ENCODE measurements at regions not wholly inside any gene's neighbourhood (a gene's known extent, or its start where the extent isn't known, plus 50 kb on each side); places are given as distances from the start of the nearest gene placed in this dataset.
A peak's percentile ranks its signal among the peaks of the same experiment; 100 is the strongest.

DNA sequence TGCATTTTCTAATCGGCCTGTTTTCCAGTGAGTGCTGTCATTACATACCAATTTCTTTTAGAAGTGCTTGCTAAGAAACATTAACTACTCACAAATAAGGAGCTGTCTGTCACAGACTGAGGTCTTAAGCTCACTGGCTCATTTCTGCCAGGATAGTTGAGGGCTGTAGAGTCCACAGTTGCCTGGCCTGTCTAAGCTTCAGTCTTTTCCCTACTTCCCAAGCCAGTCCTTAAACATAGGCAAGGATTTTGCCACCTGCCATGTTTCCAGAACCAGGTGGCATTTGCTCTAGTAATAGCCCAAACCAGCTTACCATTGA is 84.7 kb downstream of the LINC00237 start:
- no peak overlapping the region for H3K27ac Mint-ChIP-seq (ENCODE audit: unreplicated experiment)
- peaks cover 32% of the 10 kb centered on the region for H3K4me1 Mint-ChIP-seq (ENCODE audit: low read depth, unreplicated experiment)
- POLR2A ChIA-PET = no interaction called here
- no peak overlapping the region for H3K4me3 Mint-ChIP-seq (ENCODE audit: unreplicated experiment)
- CTCF ChIA-PET = no interaction called here
- BruUV-seq (replicated peaks) = no TSS peak
- H3K9me3 Mint-ChIP-seq (ENCODE audit: unreplicated experiment) = peaks cover 9% of the 10 kb centered on the region
- no peaks in the 10 kb centered on the region for H3K27me3 Mint-ChIP-seq (ENCODE audit: insufficient read depth, unreplicated experiment)
- H3K4me1 ChIP-seq = peaks cover 23% of the 10 kb centered on the region
- no peaks in the 10 kb centered on the region for H3K27me3 ChIP-seq (replicated peaks; ENCODE audit: control insufficient read depth, insufficient read depth, low read length)
- intact Hi-C loops (cut with micrococcal nuclease; ENCODE audit: unreplicated experiment) = no loop called here
- H3K9me3 ChIP-seq = 0 out of 2 replicates have a peak, but pooled peaks cover 2% of the 10 kb centered on the region
- TF ChIP-seq, protein P1, sequence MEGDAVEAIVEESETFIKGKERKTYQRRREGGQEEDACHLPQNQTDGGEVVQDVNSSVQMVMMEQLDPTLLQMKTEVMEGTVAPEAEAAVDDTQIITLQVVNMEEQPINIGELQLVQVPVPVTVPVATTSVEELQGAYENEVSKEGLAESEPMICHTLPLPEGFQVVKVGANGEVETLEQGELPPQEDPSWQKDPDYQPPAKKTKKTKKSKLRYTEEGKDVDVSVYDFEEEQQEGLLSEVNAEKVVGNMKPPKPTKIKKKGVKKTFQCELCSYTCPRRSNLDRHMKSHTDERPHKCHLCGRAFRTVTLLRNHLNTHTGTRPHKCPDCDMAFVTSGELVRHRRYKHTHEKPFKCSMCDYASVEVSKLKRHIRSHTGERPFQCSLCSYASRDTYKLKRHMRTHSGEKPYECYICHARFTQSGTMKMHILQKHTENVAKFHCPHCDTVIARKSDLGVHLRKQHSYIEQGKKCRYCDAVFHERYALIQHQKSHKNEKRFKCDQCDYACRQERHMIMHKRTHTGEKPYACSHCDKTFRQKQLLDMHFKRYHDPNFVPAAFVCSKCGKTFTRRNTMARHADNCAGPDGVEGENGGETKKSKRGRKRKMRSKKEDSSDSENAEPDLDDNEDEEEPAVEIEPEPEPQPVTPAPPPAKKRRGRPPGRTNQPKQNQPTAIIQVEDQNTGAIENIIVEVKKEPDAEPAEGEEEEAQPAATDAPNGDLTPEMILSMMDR (IDR thresholded peaks at IDR 0.05; ENCODE audit: insufficient read depth in 1 of 2, low read depth in 1 of 2, low read length in 1 of 2, severe bottlenecking in 1 of 2, unreplicated experiment in 1 of 2) = no peak
- no peak overlapping the region for H3K4me3 ChIP-seq (ENCODE audit: low read depth, low read length)
- peaks cover 6% of the 10 kb centered on the region for H3K36me3 Mint-ChIP-seq (ENCODE audit: insufficient read depth, unreplicated experiment)
- no peaks in the 10 kb centered on the region for H3K36me3 ChIP-seq (ENCODE audit: control insufficient read depth, insufficient read depth, low read length)
- DNase-seq = no peak

DNA sequence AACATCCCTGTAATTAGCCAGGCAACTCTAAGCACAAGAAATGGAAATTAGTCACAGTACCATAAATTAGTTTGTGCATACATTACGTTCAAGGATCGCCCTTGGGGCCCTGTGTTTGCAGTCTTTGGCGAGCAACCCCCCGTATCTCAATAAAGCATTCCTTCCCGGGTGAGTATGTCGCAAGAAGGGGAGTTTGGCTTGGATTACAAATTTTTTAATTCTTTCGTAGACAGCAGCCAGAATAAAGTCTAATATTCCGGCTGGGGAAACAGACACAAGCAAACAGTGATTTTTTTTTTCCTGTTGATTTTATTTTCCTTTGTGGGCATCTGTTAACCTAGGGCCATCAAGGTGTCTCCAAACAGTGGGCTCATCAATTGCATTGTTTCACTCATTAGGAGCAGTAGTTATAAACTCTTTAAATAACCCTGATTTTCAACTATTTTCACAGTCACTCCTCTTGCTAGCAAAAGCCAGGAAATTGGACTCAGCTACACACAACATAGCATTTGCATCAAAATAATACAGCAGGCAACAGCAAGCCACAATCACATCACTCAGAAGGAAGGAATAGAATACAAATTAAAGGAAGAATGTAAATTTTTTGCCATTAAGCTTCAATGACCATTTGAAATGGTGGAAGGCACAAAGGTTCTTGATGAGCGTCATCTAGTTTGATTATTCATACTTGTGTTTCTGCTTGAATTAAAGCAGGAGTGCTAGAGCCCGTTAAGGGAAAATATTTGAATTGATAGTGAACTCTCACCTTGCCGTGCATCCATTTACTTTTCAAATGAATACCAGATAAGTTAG is 85.3 kb downstream of the LINC00237 start:
- H3K4me3 Mint-ChIP-seq (ENCODE audit: unreplicated experiment) = no peak overlapping the region

DNA sequence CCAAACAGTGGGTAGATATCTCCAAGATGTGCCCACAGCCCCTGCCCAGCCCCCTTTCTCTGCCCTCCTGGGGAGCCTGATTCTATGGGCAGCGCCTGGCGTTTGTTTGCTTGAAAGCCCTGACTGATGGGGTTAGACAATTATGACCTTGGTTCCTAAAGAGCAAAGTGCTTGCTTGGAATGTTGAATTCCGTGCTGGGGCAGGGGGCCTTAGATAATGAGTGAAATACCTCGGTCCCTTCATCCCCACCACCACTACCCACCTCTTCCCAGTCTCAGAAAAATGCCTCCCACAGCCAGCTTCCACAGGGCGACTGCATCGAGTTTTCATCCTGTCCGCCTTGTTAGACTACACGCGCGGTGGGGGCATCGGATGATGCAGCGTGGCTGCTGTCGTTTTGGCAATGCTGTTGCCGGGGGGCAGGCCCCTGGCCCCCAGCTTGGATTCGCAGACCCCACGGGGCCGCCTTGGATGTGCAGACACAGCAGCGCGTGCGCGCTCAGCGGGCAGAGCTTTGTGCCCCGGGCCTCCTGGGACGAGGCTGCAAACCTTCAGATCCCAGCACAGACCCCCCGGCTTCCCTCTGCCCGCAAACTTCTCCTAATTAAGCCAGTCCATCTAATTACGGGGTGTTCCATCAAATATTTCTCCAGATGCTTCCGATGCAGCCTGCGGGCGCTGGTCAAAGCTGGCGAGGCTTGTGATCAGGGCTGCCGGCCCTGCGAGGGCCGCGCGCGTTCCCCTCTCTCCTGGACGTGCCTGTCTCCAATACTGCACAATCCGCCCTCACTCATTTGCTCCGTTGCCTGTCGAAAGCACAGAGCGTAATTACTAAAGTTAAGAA is 86.1 kb downstream of the LINC00237 start:
- H3K4me1 Mint-ChIP-seq (ENCODE audit: low read depth, unreplicated experiment) = peaks cover 32% of the 10 kb centered on the region
- POLR2A ChIA-PET = no interaction called here
- H3K27me3 Mint-ChIP-seq (ENCODE audit: insufficient read depth, unreplicated experiment) = no peaks in the 10 kb centered on the region
- CTCF ChIA-PET = no interaction called here
- H3K4me3 Mint-ChIP-seq (ENCODE audit: unreplicated experiment) = no peak overlapping the region
- DNase-seq = peak in 1 of 2 experiments; percentile 5
- no peaks in the 10 kb centered on the region for H3K36me3 ChIP-seq (ENCODE audit: control insufficient read depth, insufficient read depth, low read length)
- intact Hi-C loops (cut with micrococcal nuclease; ENCODE audit: unreplicated experiment) = no loop called here
- H3K4me3 ChIP-seq (ENCODE audit: low read depth, low read length) = no peak overlapping the region
- H3K36me3 Mint-ChIP-seq (ENCODE audit: insufficient read depth, unreplicated experiment) = peaks cover 6% of the 10 kb centered on the region
- peaks cover 23% of the 10 kb centered on the region for H3K4me1 ChIP-seq
- peaks cover 9% of the 10 kb centered on the region for H3K9me3 Mint-ChIP-seq (ENCODE audit: unreplicated experiment)
- H3K27ac Mint-ChIP-seq (ENCODE audit: unreplicated experiment) = no peak overlapping the region
- 0 out of 2 replicates have a peak, but pooled peaks cover 2% of the 10 kb centered on the region for H3K9me3 ChIP-seq
- H3K27me3 ChIP-seq (replicated peaks; ENCODE audit: control insufficient read depth, insufficient read depth, low read length) = no peaks in the 10 kb centered on the region
- BruUV-seq (replicated peaks) = no TSS peak
- TF ChIP-seq, protein P1 (IDR thresholded peaks at IDR 0.05; ENCODE audit: insufficient read depth in 1 of 2, low read depth in 1 of 2, low read length in 1 of 2, severe bottlenecking in 1 of 2, unreplicated experiment in 1 of 2) = no peak

More for the DNA sequence above, 85.3 kb downstream of the LINC00237 start:
- TF ChIP-seq, protein P1 (IDR thresholded peaks at IDR 0.05; ENCODE audit: insufficient read depth in 1 of 2, low read depth in 1 of 2, low read length in 1 of 2, severe bottlenecking in 1 of 2, unreplicated experiment in 1 of 2) = no peak
- H3K9me3 Mint-ChIP-seq (ENCODE audit: unreplicated experiment) = peaks cover 9% of the 10 kb centered on the region
- Histone ChIP-seq H3K9me3 (0 out of 2 replicates have a peak, but pooled peaks cover 2% of the 10 kb centered on the region), H3K4me1 (peaks cover 23% of the 10 kb centered on the region), H3K36me3 (ENCODE audit: control insufficient read depth, insufficient read depth, low read length) (no peaks in the 10 kb centered on the region), H3K27me3 (replicated peaks; ENCODE audit: control insufficient read depth, insufficient read depth, low read length) (no peaks in the 10 kb centered on the region), H3K4me3 (ENCODE audit: low read depth, low read length) (no peak overlapping the region)
- H3K27me3 Mint-ChIP-seq (ENCODE audit: insufficient read depth, unreplicated experiment) = no peaks in the 10 kb centered on the region
- H3K27ac Mint-ChIP-seq (ENCODE audit: unreplicated experiment) = no peak overlapping the region
- ChIA-PET POLR2A (no interaction called here), CTCF (no interaction called here)
- H3K36me3 Mint-ChIP-seq (ENCODE audit: insufficient read depth, unreplicated experiment) = peaks cover 6% of the 10 kb centered on the region
- intact Hi-C loops (cut with micrococcal nuclease; ENCODE audit: unreplicated experiment) = no loop called here
- no TSS peak for BruUV-seq (replicated peaks)
- H3K4me1 Mint-ChIP-seq (ENCODE audit: low read depth, unreplicated experiment) = peaks cover 32% of the 10 kb centered on the region
- no peak for DNase-seq
